T1000 (cell line): ENCODE measurements at regions not wholly inside any gene's neighbourhood (a gene's known extent, or its start where the extent isn't known, plus 50 kb on each side); places are given as distances from the start of the nearest gene placed in this dataset.

Experiments used
- DNase-seq: peaks from one replicate; lab custom pipeline; 2025; ENCODE audit warnings: mixed read lengths; lab: John Stamatoyannopoulos, UW

- DNase-seq: no peak
Measured at GRCh38 chr13:99662678-99663077, 161.4 kb downstream of the TM9SF2 start.

- no peak for DNase-seq
Measured at GRCh38 chr13:99661791-99662190, 160.5 kb downstream of the TM9SF2 start.

- no peak for DNase-seq
Measured at GRCh38 chr13:99659866-99660554, 158.7 kb downstream of the TM9SF2 start.

GRCh38 chr13:99659226-99659625 is 158.0 kb downstream of the TM9SF2 start:
- DNase-seq: no peak

- DNase-seq: no peak
Measured at GRCh38 chr13:99658261-99658991, 157.2 kb downstream of the TM9SF2 start.

GRCh38 chr13:99657848-99658260 is 156.6 kb downstream of the TM9SF2 start:
- no peak for DNase-seq

GRCh38 chr13:99656844-99657381 is 155.6 kb downstream of the TM9SF2 start:
- no peak for DNase-seq

GRCh38 chr13:99656092-99656745 is 154.9 kb downstream of the TM9SF2 start:
- DNase-seq: peak; percentile 61

GRCh38 chr13:99655351-99656091 is 154.2 kb downstream of the TM9SF2 start:
- DNase-seq: peak; percentile 76

- no peak for DNase-seq
Measured at GRCh38 chr13:99654076-99654475, 152.8 kb downstream of the TM9SF2 start.

GRCh38 chr13:99653526-99653925 is 152.3 kb downstream of the TM9SF2 start:
- DNase-seq: no peak

- no peak for DNase-seq
Measured at GRCh38 chr13:99652901-99653300, 151.6 kb downstream of the TM9SF2 start.

- DNase-seq: no peak
Measured at GRCh38 chr13:99652141-99652540, 150.9 kb downstream of the TM9SF2 start.

- DNase-seq: no peak
Measured at GRCh38 chr13:99651016-99651415, 149.7 kb downstream of the TM9SF2 start.

GRCh38 chr13:99650410-99650809 is 149.1 kb downstream of the TM9SF2 start:
- no peak for DNase-seq

- no peak for DNase-seq
Measured at GRCh38 chr13:99648927-99649326, 147.7 kb downstream of the TM9SF2 start.

GRCh38 chr13:99648066-99648665 is 146.9 kb downstream of the TM9SF2 start:
- no peak for DNase-seq

- DNase-seq: no peak
Measured at GRCh38 chr13:99647596-99647985, 146.3 kb downstream of the TM9SF2 start.

GRCh38 chr13:99646866-99647595 is 145.8 kb downstream of the TM9SF2 start:
- DNase-seq: no peak

GRCh38 chr13:99642841-99643240 is 141.6 kb downstream of the TM9SF2 start:
- no peak for DNase-seq

- DNase-seq: no peak
Measured at GRCh38 chr13:99642006-99642405, 140.7 kb downstream of the TM9SF2 start.
